COLO668 (cell line): ENCODE measurements at regions not wholly inside any gene's neighbourhood (a gene's known extent, or its start where the extent isn't known, plus 50 kb on each side); places are given as distances from the start of the nearest gene placed in this dataset.
"Not testable (repeated sequence)": the region's sequence is repeated elsewhere in the genome, so short reads cannot be mapped to it uniquely, and the experiment has no call there.

Source experiments
- DNase-seq: peaks from one replicate; lab custom pipeline; 2025; ENCODE audit not compliant: unreplicated experiment; lab: John Stamatoyannopoulos, UW

- no peak for DNase-seq
Observed at GRCh38 chr1:184889166-184889565, 85.1 kb downstream of the NIBAN1 start.

GRCh38 chr1:184888505-184888904 lies 85.8 kb downstream of the NIBAN1 start:
- DNase-seq, result no peak

GRCh38 chr1:184882957-184883815 lies 91.1 kb downstream of the NIBAN1 start:
- no peak for DNase-seq

- no peak for DNase-seq
Observed at GRCh38 chr1:184881941-184882913, 92.1 kb downstream of the NIBAN1 start.

- no peak for DNase-seq
Observed at GRCh38 chr1:184879876-184880557, 94.3 kb downstream of the NIBAN1 start.

GRCh38 chr1:184878602-184879001 lies 95.7 kb downstream of the NIBAN1 start:
- DNase-seq, result no peak

GRCh38 chr1:184878002-184878401 lies 96.3 kb downstream of the NIBAN1 start:
- no peak for DNase-seq

GRCh38 chr1:184876015-184876414 lies 98.3 kb downstream of the NIBAN1 start:
- DNase-seq, result not testable (repeated sequence)

GRCh38 chr1:184875218-184875617 lies 99.1 kb downstream of the NIBAN1 start:
- DNase-seq, result no peak

- no peak for DNase-seq
Observed at GRCh38 chr1:184870319-184870718, 104.0 kb downstream of the NIBAN1 start.

- no peak for DNase-seq
Observed at GRCh38 chr1:184867866-184868689, 106.2 kb downstream of the NIBAN1 start.

- DNase-seq, result no peak
Observed at GRCh38 chr1:184866991-184867788, 107.1 kb downstream of the NIBAN1 start.

GRCh38 chr1:184866586-184866985 lies 107.7 kb downstream of the NIBAN1 start:
- DNase-seq, result no peak

- no peak for DNase-seq
Observed at GRCh38 chr1:184865831-184866230, 108.5 kb downstream of the NIBAN1 start.

- DNase-seq, result no peak
Observed at GRCh38 chr1:184861755-184862336, 107.2 kb upstream of the EDEM3 start.

- DNase-seq, result no peak
Observed at GRCh38 chr1:184860985-184861754, 106.5 kb upstream of the EDEM3 start.

- no peak for DNase-seq
Observed at GRCh38 chr1:184860535-184860934, 105.9 kb upstream of the EDEM3 start.

- no peak for DNase-seq
Observed at GRCh38 chr1:184859381-184860105, 104.9 kb upstream of the EDEM3 start.
